ENCODE measurements at regions not wholly inside any gene's neighbourhood (a gene's known extent, or its start where the extent isn't known, plus 50 kb on each side); places are given as distances from the start of the nearest gene placed in this dataset.

DNA sequence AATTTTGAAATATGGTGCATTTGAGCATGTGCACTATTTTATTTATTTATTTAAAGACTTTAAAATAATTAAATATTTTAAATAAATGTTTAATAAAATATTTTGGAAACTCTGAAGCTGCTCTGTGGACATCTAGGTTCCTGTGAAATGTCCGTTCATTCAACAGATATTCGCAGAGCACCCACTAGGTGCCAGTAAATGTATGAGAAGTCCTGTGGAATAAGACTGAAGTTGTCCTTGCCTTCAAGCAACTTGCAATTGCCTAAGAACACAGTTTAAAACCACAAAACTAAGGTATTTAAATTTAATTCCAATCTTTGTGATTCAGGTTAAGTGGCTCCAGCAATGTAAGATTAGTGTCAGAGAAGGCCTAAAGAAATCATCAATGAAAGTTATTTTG lies 306.7 kb downstream of the GBA3 start:
- TF ChIP-seq, protein P1, sequence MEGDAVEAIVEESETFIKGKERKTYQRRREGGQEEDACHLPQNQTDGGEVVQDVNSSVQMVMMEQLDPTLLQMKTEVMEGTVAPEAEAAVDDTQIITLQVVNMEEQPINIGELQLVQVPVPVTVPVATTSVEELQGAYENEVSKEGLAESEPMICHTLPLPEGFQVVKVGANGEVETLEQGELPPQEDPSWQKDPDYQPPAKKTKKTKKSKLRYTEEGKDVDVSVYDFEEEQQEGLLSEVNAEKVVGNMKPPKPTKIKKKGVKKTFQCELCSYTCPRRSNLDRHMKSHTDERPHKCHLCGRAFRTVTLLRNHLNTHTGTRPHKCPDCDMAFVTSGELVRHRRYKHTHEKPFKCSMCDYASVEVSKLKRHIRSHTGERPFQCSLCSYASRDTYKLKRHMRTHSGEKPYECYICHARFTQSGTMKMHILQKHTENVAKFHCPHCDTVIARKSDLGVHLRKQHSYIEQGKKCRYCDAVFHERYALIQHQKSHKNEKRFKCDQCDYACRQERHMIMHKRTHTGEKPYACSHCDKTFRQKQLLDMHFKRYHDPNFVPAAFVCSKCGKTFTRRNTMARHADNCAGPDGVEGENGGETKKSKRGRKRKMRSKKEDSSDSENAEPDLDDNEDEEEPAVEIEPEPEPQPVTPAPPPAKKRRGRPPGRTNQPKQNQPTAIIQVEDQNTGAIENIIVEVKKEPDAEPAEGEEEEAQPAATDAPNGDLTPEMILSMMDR (IDR thresholded peaks at IDR 0.05; ENCODE audit: borderline replicate concordance) = no peak
- DNase-seq = no peak
- no peaks in the 10 kb centered on the region for H3K4me1 ChIP-seq

DNA sequence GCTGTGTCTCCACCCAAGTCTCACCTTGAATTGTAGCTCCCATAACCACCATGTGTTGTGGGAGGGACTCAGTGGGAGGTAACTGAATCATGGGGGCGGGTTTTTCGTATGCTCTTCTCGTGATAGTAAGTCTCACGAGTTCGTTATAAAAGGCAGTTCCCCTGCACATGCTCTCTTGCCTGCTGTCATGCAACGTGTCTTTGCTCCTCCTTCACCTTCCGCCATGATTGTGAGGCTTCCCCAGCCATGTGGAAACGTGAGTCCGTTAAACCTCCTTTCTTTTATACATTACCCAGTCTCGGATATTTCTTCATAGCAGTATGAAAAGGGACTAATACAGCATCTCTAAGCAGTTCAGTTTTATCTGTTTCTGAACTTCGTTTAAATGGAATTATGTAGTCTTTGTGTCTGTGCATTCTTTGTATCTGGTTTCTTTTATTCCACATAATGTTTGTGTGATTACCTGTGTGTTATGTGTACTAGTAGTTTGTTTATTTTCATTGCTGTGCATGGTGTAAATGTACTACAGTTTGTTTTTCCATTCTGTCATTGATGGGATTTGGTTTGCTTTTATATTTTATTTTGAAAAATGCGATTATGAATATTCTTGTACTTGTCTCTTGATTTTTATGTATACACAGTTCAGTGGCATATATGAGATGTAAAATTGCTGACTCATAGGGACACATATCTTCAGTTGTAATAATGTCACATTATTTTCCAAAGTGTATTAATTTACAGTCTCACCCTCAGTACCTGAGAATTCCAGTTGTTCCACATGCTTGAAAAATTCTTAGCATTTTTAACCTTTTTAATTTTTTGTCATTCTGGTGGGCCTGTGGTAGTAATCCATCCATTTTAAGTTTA lies 304.9 kb downstream of the GBA3 start:
- Histone ChIP-seq H3K36me3 (no peaks in the 10 kb centered on the region), H3K27ac (replicated peaks) (no peak overlapping the region), H3K4me1 (no peaks in the 10 kb centered on the region), H3K4me3 (no peak overlapping the region), H3K9me3 (replicated peaks) (no peaks in the 10 kb centered on the region), H3K27me3 (ENCODE audit: low read depth) (no peaks in the 10 kb centered on the region)
- intact Hi-C loops (cut with micrococcal nuclease) = no loop called here
- TF ChIP-seq, protein P1 (IDR thresholded peaks at IDR 0.05; ENCODE audit: borderline replicate concordance) = no peak
- no peak for DNase-seq

More for the DNA sequence above, 306.7 kb downstream of the GBA3 start:
- Histone ChIP-seq H3K36me3 (no peaks in the 10 kb centered on the region), H3K27ac (replicated peaks) (no peak overlapping the region), H3K9me3 (replicated peaks) (no peaks in the 10 kb centered on the region), H3K4me3 (no peak overlapping the region), H3K27me3 (ENCODE audit: low read depth) (no peaks in the 10 kb centered on the region)
- intact Hi-C loops (cut with micrococcal nuclease) = no loop called here

DNA sequence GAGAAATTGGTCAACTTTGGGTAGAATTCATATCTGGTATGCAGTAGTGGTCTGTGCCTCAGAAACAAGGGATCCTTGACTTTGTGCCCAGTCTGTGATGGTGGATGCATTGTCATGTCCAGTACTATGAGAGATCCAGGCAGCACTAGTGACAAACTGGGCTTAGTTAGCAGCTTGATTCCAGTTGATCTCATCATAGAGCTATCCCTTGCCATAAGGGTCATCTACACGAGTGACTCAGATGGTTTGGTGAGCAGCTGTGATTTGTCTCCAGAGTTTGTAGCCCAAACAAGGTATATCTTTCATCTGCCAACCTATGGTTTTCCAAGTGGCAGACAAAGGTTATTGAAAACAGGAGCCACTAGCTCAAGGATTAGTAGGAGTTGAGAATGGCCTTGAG lies 298.8 kb downstream of the GBA3 start:
- H3K4me1 ChIP-seq = no peaks in the 10 kb centered on the region
- H3K4me3 ChIP-seq = no peak overlapping the region
- DNase-seq = no peak
- no peaks in the 10 kb centered on the region for H3K9me3 ChIP-seq (replicated peaks)
- intact Hi-C loops (cut with micrococcal nuclease) = no loop called here
- no peaks in the 10 kb centered on the region for H3K27me3 ChIP-seq (ENCODE audit: low read depth)
- H3K36me3 ChIP-seq = no peaks in the 10 kb centered on the region
- TF ChIP-seq, protein P1 (IDR thresholded peaks at IDR 0.05; ENCODE audit: borderline replicate concordance) = no peak
- H3K27ac ChIP-seq (replicated peaks) = no peak overlapping the region

DNA sequence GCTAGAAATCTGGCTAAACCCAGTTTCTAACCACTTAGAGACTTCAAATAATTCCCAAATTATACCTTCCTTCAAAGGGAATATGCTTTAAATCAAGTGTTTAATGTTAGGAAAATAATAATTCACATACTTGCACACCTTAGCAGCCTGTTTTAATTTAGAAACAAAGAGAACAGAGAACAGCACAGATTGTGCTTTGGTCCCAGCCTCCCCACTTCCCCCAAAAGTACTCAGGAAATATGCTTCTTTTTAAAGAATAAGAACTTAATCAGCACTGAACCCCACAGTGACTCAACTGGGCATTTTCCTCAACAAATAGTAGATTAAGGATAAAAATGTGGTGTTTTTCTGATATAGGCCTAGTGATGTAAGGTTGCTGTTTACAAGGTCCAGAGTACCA lies 295.8 kb downstream of the GBA3 start:
- Histone ChIP-seq H3K27ac (replicated peaks) (no peak overlapping the region), H3K9me3 (replicated peaks) (peaks cover 20% of the 10 kb centered on the region), H3K27me3 (ENCODE audit: low read depth) (no peaks in the 10 kb centered on the region), H3K4me1 (no peaks in the 10 kb centered on the region), H3K36me3 (no peaks in the 10 kb centered on the region), H3K4me3 (no peak overlapping the region)
- DNase-seq = no peak
- intact Hi-C loops (cut with micrococcal nuclease) = no loop called here
- TF ChIP-seq, protein P1 (IDR thresholded peaks at IDR 0.05; ENCODE audit: borderline replicate concordance) = no peak

DNA sequence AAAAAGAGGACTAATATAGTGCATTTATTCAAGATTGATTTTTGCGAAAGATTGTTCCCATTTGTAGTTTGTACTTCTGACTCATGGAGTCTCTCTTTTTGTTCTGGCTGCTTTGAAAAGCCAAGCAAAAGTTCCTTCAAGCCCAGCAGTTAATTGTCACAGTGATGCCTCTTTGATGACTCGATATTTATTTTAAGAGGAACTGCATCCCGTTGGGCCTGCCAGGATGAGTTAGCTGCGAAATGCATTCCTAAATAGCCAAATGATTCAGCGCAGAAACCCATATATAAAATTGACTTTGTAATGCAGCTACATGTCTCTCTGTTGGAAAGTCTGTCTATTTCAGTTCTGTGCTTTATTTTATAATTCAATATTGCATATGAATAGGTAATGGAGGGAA lies 295.1 kb downstream of the GBA3 start:
- Histone ChIP-seq H3K36me3 (no peaks in the 10 kb centered on the region), H3K27me3 (ENCODE audit: low read depth) (no peaks in the 10 kb centered on the region), H3K27ac (replicated peaks) (no peak overlapping the region), H3K4me3 (no peak overlapping the region), H3K4me1 (no peaks in the 10 kb centered on the region), H3K9me3 (replicated peaks) (peaks cover 26% of the 10 kb centered on the region)
- no peak for DNase-seq
- TF ChIP-seq, protein P1 (IDR thresholded peaks at IDR 0.05; ENCODE audit: borderline replicate concordance) = no peak
- intact Hi-C loops (cut with micrococcal nuclease) = no loop called here
